HG03097 (cell line): ENCODE measurements at regions not wholly inside any gene's neighbourhood (a gene's known extent, or its start where the extent isn't known, plus 50 kb on each side); places are given as distances from the start of the nearest gene placed in this dataset.
"Not testable (repeated sequence)": the region's sequence is repeated elsewhere in the genome, so short reads cannot be mapped to it uniquely, and the experiment has no call there.

Experiments
- ATAC-seq: cut with Tn5 transposase; IDR thresholded peaks from one replicate; pipeline ENCODE4 v1.9.1; 2021; ENCODE audit not compliant: unreplicated experiment, low FRiP score

DNA sequence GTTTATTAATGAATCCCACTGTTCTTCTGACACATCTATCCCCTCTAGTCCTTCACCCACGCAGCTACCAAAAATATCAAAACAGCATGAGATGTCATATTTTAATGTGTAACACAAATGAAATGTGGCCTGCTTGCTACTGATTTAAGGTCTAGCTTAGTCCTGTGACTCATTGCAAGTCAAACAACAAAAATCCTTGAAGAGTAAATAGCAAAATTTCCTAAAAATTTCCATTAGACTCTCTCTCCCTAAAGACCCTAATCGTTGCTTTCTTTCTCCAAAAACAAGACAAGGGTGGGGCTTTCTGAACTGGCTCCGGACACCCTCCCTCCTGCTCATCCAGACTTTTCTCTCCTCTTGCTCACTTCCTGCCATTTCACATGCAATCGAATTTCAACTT is 99.9 kb upstream of the IPO5 start:
- no peak for ATAC-seq

DNA sequence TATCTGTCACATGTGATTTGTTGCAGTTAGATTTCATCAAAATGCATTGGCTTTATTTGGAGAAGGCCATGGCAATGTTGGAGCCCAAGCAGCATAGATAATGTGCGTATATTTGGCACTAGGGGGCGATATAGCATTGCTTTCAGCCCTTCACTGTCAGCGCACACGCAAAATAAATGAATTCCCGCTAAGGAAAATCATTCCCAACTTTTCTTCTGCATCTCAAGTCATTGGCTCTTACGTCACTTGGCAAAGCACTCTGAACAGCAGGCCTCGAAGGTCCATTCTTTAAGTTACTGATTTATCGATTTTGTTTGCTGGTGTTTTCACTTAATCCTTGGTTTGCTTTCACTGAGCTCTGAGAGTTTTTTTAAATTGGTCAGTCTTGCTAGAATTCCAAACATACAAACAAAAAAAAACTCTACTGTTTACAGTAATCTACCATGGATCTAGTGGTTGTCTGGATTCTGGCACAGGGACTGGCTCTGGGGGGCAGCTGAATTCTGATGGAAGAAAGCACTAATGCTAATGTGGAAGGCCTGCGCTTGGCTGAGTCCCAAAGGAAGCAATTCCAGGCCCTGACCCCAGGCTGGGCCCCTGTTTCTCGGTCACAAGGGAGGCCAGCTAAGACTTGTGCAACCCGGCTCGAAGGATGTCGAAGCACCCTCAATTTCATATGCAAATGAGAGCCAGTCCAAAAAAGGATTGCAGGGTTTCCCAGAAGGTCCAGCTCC is 97.7 kb upstream of the IPO5 start:
- ATAC-seq, result no peak

DNA sequence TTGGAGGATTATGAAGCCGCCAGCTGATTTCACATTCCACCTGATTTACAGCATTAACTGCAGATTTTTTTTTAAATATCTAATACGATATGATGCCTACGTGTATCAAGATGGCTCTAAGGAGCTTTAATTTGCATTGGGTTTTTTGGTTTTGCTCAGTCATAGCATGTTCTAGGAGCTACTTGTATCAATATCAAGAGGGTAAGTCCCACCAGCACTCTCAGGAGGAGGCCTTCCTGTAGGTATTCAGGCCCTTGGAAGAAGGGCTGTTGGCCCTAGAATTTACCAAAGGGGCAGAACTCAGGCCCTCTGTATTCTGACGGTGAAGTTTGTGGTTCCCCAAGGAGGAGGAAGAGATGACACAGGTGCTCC is 97.2 kb upstream of the IPO5 start:
- no peak for ATAC-seq

DNA sequence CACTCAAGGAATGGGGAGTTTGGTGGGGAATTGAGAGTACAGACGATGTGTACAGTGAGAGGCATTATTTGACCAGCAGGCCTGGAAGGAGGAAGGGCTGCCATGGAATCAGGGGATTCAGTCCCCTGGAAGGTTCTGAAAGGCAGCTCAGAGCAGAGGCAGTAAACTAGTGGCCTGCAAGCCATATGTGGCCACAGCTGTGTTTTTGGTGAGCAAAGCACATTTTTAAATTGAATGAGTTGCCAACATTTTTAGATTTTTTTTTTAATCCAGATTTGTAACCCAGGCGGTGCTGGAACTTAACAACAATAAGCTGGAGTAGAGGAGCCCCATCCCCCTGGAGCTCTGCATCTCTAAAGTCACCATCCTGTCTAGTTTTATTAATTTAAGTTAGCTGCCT is 95.3 kb upstream of the IPO5 start:
- ATAC-seq, result no peak

DNA sequence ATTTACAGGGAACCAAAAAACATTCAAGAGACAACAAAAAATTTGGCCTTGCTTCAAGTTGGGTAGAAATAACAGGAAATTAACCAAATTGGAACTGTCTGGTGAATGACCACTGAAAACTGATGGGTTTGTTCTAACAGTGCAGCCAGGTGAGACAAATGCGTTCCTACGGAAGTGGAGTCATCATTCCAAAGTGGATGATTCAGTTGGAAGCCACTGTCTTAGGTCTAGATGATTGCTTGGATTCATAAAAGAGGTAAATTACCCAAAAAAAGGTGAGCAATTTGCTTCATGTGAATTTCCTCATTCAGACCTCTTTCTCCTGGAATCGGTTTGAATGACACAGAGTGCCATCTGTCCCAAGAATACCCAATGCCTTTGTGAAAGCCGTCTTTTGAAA is 87.1 kb upstream of the IPO5 start:
- ATAC-seq, result no peak

DNA sequence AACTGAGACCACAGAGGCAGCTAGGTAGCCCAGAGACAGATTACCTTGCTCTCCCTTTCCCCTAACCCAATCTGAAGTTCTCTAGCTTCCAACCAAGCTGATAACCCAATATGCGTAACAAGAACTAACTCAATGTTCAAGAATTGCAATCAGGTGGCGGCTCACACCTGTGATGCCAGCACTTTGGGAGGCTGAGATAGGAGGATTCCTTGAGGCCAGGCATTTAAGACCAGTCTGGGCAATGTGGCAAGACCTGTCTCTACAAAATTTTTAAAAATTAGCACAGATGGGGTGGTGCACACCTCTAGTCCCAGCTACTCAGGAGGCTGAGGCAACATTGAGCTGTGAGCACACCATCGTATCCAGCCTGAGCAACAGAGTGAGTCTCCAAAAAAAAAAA is 86.7 kb upstream of the IPO5 start:
- ATAC-seq, result no peak

DNA sequence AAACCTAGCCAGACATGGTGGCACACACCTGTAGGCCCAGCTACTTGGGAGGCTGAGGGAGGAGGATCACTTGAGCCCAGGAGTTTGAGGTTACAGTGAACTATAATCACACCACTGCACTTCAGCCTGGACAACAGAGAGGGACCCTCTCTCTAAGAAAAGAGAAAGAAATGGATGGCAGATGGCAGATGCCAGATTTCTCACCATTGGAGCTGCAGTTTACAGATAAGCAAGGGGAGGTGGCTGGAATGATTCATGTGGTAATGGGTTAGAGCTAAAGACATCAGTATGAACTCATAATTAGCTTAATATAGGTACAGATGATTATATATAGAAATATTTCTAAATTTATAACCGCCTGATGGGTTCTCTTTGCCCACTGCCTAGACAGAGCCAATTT is 80.1 kb upstream of the IPO5 start:
- no peak for ATAC-seq

DNA sequence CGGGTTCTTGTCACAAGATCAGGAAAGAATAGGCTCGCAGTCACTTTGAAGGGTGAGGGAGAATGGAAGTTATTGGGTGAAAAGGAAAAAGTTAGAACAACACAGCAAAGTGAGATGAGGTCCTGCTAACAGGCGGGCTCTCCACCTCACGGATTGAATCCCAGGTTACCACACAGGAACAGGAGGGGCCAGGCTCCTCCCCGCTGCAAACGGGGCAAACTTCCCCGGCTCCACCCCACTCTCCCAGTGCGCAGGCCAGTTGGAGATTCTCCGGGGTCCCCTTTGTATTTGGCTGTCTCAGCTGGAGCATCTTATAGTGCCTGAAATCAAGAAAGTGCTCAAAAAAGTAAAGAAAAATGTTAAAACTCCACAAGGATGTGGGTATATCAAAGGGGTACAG is 78.3 kb upstream of the IPO5 start:
- ATAC-seq, result no peak

DNA sequence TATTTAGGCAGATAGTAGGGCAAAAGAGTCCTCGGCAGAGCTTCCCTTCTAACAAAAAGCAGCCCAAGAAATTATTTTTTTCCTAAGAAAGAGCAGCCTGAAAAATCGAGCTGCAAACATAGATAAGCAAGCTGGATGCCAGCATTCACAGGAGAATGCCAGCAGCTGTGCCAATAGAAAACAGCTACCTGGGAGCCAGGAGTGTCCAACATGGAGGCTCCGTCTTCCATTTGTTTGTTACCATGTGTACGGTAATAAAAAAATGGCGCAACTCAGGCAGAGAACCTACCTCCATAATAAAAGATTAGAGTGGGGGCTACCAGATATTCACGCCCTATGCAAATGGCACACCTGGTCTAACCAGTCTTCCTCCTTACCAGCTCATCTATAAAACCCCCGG is 77.6 kb upstream of the IPO5 start:
- no peak for ATAC-seq

DNA sequence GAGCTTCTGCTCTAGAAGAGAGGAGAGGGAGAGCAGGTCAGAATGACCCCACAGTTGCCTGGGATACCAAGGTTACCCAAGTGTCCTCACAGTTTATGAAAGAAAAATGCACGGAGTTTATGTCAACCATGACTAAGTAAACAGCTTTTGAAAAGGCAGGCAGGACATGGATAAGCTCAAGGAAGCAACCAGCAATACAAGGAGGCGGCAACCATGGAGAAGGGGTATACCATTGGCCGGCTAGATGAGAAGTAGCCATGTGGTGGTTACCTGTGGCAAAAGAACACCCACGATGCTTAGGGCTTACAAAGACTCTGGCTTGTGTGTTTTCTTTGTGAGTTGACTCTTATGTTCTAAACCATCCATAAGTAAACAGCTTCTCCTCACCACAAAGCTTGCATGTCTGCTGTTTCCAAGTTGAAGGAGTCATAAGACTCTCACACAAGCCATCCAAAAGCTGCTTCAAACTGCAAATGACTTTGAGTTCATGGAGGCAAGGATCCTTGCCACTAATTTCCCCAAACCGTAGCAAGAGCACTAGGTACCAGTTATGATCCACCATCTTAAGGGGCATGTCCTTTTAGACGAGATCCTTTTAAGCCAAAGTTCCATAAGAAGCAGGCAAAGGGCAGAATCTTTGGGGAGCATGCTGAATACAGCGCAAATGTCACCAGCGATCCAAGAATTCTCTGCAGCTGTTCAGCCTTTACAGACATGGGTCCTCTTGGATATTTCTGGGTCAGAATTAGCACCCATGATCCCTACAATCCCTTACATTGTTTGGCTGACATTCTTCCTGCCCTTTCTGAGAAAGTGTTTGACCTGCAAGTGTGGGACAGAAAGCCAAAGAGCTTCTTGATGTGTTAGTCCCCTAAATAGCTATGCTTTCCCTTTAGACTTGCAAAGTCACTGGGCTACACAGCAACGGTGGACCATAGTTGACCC is 74.8 kb upstream of the IPO5 start:
- no peak for ATAC-seq

DNA sequence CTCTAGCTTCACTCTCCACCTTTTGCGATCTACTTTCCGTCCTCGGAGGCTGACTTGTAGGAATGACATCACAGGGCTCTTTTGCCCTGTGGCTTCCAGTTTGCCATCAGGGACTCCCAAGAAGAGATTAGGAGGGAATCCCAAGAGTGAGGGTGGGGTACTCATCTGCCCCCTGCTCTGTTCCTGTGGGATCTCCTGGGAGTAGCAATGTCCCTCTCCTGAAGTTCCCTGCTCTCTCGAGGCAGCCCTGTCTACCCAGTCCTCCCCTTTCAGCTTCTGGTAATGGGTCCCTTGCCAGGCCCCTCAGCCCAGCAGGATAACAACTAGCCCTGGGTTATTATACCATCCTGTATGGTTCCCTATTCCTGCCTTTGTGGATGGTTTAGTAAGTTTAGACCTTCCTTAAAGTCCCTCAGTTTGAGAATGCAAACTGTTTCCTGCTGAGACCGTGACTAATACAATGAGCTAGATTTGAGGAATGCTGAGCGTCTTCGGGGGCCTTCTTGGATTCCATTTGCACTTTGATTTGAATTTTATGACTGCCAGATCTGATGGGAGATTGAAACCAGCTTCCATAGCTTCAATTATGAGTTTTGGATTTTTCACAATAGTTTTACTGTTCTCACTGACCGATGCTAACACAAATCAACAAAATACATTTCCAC is 73.7 kb upstream of the IPO5 start:
- ATAC-seq, result no peak

DNA sequence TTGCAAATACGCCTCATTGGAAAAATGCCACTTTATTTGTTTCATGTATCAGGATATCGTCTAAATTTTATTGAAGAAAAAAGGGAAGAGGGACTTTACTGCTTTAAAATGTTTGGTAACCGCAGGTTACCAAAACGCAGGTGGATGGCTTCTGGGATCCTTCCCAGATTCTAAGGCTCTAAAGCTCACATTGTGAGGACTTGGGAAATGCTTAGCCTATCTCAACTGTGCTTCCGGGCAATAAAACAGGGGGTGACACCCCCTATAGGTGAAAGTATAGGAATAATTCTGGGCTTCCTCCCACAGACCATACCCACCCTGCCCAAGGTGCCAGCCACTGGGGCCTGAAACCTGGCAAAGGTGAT is 73.2 kb upstream of the IPO5 start:
- no peak for ATAC-seq

DNA sequence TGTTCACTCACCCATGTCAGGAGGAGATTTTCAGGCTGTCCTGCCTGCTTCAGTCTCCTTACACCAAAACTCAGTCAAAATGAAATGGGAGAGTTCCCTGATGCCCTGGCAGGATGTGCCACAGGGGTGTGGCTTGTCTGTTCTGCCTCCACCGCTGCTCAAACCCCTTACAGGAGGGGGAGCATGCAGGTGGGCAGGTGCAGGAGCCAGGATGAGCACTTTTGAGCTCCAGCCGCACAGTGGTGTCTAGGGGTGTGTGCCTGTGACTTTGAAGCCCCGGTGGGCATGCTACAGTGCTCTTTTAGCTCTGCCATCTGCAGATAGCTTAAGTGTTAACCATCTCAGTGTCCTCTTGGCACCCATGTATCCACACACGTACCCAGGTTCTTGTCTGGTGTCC is 71.9 kb upstream of the IPO5 start:
- no peak for ATAC-seq

DNA sequence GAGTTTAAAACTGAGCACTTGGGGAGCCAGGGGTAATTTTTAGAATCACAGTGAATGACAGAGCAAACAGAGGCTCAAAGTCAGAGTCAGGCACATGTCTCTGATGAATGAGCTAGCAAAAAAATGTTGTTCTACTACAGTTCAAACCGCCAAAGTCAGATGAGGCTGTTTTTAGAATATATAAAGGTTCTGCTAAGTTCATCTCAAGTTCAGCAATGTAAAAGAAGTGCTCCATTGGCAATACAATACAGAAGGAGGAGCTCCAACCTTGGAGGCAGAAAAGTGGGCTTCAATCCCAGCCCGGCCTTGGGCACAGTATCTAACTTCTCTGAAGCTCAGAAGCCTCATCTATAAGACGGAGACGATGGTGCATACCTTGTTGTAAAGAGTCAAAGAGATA is 70.1 kb upstream of the IPO5 start:
- ATAC-seq, result no peak

DNA sequence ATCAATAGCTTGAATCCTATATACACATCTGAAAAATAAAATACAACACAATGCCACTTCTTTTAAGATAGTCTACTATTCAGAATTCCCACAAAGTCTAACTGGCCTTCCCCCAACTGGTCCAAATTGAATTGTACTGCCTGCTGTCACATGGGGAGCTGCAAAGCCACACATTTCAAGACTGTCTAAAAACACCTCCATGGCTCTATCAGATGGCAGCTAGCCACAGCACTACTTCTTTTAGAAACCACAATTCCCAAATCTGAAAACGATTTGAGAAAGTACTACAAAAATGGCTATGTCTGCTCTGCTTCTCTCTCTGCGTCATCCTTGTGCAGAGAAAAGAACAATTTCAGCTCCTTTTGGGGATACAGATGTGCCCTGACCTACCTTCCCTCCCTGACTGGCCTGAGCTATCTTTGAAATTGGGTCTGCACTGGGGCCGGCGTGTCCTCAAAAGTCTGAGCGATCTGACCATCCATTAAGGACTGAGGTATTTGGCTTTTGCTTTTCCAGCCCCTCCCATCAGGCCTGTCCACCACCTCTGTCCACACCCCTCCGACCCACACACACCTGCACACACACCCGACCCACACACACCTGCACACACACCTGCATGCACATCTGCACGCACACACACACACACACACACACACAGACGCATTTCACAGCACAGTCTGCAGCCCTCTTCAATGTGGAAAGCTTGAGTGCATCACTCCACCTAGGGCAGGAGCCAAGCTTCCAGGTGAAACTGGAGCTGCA is 68.6 kb upstream of the IPO5 start:
- ATAC-seq, result no peak

DNA sequence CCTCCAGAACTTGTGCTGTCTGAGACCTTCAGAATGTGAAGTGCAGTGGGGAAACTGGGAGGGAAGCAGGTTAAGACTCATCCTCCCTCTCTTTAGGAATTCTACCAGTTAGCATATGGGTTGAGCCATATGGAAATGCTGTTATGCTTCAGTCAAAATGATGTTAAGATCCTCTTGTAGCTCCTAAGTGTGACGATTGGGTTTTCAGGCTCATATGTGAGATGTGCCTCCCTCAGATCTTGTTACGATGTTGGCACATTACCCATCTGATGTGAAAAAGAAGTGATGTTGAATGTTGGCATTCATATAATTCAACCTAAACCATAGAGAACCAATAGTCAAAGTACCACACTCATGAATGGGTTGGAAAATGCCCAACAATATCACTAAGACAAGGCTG is 67.8 kb upstream of the IPO5 start:
- no peak for ATAC-seq

DNA sequence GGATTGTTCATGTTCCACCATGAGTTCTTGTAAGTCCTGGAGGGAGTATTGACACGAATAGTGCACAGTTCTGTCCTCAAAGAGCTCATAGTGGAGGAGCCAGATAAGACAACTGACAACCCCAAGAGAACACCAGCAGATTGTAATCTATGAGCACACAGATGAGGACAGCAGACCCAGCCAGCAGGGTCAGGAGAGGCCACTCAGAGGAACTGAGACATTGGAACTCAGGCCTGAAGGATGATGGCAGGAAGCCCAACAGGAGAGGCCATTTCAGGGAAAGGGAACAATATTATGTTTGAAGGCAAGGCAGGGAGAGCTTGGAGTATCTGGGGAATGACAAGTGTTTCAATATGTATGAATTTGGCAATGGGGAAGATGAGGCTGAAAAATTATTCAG is 63.7 kb upstream of the IPO5 start:
- no peak for ATAC-seq

DNA sequence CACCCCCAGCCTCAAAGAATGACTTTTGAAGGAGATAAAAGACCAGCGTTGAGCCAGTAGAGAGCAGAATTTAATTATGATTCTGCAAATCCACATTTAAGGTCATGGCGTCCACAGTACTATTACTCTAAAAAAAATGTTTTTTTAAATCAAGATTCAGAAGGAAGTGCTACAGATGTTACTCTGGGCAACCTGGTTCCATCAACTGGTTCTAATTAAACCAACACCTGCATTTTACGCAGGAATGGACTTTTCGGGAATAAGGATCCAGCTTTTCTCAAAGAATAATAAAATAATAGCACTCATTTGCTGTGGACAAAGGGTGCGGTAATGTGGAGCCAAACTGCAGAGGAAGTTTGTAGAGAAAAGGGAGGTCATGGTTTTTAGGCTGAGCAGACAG is 62.9 kb upstream of the IPO5 start:
- ATAC-seq, result no peak

DNA sequence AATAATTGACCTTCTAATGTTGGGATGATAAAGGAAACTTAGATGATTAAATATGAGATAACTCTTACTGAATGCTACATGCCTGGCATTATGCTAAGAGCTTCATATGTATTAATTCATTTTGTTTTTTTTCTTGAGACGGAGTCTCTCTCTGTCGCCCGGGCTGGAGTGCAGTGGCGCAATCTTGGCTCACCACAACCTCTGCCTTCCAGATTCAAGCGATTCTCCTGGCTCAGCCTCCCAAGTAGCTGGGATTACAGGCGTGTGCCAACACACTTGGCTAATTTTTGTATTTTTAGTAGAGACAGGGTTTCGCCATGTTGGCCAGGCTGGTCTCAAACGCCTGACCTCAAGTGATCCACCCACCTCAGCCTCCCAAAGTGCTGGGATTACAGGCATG is 61.5 kb upstream of the IPO5 start:
- not testable (repeated sequence) for ATAC-seq

DNA sequence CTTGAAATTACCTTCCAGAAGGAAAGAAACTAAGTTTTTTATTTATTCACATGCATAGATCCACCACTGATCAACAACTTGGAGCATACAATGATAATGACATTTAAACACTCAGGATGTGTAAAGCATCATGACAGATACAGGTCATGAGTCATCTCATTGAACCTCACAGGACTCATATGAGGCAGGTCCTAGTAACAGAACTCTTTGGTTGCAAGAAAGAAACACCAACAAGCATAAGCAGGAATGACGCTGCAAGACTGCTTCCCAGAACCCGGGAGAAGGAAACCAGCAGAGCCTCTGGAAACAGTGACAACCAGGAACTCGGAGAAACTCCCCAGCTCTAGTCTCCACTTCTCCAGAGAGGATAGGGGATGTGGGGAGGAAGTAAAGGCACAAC is 60.8 kb upstream of the IPO5 start:
- ATAC-seq, result no peak

DNA sequence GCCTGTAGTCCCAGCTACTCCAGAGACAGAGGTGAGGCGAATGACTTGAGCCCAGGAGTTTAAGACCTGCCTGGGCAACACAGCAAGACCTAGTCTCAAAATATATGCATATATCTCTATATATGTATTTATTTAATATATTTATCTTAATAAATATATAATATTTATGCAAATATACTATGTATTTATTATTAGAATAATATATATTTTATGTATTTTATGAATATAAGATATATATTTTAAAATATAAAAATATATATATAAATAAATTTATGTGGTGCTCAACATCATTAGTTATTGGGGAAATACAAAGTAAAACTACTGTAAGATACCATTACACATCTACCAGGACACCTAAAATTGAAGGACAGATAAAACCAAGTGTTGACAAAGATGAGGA is 58.1 kb upstream of the IPO5 start:
- ATAC-seq, result no peak
